ENCODE measurements at regions not wholly inside any gene's neighbourhood (a gene's known extent, or its start where the extent isn't known, plus 50 kb on each side); places are given as distances from the start of the nearest gene placed in this dataset.

DNA sequence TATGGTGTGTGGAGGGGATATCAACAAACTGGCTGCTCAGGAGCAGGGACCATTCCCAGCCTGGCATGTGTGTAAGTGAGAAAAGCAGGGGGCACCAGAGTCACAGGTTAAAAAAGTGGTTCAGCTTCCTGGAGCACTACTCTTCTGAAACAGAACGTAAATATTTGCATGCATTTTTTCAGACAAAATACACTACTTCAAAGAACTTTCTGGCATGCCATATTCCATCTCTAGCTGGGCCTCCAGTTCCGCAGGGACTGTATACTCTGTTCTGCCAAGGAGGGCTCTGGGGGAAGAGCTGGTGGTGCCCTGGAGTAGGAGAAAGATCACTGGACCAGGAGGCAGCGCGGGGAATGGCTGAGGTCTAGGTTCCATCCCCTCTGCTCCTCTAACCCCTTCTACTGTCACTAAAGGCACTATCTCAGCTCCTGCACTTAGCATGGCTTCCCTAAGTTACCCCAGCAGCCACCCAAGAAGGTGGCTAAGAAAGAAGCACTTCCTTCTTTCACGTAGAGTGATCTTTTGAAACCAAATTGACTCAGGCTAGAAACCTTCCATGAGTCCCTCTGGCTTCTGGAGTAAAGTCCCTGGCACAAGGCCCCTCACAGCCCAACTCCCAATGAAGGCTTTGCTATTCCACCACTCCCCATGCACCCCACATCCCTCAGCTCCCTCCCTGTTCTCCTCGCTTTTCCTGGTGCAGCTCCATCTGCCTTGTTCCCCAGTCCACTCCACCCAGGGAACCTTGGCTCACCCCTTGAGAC, 57.6 kb upstream of the CABLES1 start:
- FAIRE-seq (no peak), DNase-seq (ENCODE audit: insufficient read length, low spot score) (peak; percentile 39)

GRCh38 chr18:23085066-23085465, 50.2 kb upstream of the CABLES1 start:
- no peak for DNase-seq (ENCODE audit: insufficient read length, low spot score)
- FAIRE-seq, result no peak

Data from HTR-8/SVneo (cell line).